ENCODE measurements at regions not wholly inside any gene's neighbourhood (a gene's known extent, or its start where the extent isn't known, plus 50 kb on each side); places are given as distances from the start of the nearest gene placed in this dataset.
"Not testable (repeated sequence)": the region's sequence is repeated elsewhere in the genome, so short reads cannot be mapped to it uniquely, and the experiment has no call there.

GRCh38 chr6:167690931-167691330 lies 135.8 kb upstream of the AFDN start:
- no peak for DNase-seq

DNA sequence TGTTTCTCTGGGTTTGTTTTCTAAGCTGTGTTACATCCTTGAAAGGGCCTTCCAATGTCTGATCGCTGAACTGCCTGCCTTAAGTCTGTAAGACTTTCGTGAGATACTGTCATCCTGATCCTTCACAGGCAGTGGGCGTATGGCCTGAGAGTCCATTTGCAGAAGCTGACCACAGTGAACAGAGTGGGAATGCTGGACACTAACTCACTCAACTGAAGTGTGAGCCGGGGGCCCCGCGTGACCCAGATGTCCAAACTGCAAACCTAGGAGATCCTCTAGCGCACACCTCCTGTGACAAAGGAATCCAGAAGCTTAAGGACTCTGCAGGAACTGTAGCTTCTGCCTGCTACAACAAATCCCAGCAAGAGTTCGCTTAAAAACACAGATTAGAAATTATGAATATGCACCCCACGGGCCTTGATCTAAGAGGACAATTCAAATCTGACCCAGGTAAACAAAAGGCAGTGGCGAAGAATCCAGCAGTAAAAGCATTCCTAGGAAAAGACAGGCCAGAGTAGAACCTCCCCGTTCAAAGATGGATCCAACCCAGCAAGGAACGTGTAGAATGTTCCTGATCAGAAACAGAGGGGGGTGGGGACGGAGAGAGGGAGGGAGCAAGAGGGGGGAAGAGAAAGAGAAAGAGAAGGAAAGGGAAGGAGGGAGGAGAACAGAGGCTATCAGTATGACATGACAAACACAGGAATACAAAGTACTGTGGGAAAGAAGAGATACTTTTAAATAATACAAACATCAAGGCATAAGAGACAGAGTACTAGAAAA lies 135.0 kb upstream of the AFDN start:
- DNase-seq: no peak

DNA sequence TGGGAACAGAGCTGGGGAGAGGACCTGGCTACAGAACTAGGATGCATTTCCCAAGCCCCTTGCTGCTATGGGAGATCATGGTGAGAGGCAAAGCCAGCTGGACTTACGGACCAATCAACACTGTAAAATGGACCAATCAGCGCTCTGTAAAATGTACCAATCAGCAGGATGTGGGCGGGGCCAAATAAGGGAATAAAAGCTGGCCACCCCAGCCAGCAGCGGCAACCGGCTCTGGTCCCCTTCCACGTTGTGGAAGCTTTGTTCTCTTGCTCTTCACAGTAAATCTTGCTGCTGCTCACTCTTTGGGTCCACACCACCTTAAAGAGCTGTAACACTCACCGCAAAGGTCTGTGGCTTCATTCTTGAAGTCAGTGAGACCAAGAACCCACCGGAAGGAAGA lies 133.2 kb upstream of the AFDN start:
- not testable (repeated sequence) for DNase-seq

GRCh38 chr6:167695831-167696230 lies 130.9 kb upstream of the AFDN start:
- no peak for DNase-seq

DNA sequence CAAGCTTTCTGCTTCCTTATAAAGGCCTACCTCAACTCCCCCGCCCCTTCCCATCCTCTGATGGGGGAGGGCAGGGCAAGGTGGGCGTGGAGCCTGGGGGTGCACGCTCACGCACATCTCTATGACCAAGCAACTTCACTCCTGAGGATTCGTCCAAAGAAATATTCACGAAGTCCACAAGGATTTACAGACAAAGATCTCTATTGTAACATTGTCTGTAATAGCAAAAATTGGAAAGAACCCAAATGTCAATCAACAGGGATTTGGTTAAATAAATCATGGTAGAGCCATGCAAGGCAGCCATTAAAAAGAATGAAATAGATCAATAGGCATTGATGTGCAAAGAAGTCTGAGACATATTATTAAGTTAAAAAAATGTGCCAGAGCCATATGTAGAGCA lies 130.4 kb upstream of the AFDN start:
- DNase-seq: no peak

- no peak for DNase-seq
These were observed 129.4 kb upstream of the AFDN start for GRCh38 chr6:167697316-167697715.

GRCh38 chr6:167698540-167698939 lies 128.2 kb upstream of the AFDN start:
- DNase-seq: no peak

DNA sequence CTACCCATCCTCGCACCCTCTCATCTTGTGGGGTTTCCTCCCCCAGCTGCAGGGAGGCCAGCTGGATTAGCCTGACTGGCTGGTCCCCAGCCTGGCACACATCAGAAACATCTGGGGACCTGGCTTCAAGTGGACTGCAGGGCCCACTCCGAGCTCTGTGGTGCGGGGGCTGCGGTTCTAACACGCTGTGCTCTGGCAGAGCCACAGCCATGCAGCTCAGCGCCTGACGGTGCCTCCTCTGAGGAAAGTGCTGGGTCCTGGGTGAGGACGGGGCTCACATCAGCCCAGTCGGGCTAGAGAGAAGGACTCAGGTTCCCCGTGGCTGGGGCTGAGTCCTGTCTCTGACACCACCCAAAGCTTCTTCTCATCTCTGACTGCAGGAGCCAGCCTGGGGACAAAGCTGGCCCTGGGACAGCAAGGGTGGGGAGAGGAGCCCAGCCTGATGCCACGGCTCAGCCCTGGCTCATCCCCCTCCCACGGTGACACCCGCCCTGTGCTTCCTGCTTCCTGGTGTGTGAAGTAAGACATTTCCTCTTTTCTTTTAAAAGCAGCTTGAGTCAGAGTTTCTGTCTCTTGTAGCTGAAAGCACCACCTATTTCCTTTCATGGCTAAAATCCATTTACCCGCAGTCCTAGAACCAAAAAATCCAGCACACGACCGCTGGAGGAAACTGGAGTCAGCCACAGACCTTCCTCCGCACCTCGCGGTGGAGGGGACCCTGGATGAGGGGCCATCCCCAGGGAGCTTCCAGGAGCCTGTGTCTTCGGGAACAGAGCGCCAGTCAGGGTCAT lies 127.4 kb upstream of the AFDN start:
- DNase-seq: no peak

- DNase-seq: no peak
These were observed 126.5 kb upstream of the AFDN start for GRCh38 chr6:167700199-167700598.

GRCh38 chr6:167701010-167701409 lies 125.7 kb upstream of the AFDN start:
- no peak for DNase-seq

DNA sequence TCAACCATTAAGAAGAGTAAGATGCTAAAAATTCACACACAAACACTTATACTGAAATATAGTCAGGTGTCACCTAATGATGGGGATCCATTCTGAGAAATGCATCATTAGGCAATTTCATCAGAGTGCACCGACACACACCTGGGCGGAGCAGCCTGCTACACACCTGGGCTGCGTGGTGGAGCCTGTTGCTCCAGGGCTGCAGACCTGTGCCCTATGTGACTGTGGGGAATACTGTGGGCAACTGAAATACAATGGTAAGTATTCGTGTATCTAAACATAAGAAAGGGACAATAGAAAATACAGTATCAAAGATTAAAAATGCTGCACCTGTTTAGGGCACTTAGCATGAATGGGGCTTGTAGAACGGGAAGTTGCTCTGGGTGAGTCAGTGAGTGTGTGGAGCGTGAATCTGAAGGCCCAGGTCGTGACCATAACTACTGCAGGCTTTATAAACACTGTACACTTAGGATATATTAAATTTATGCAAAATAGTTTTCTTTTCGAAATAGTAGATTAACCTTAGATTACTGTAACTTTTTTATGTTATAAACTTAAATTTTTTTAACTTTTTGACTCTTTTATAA lies 124.4 kb upstream of the AFDN start:
- no peak for DNase-seq

- no peak for DNase-seq
These were observed 123.4 kb upstream of the AFDN start for GRCh38 chr6:167703347-167703746.

DNA sequence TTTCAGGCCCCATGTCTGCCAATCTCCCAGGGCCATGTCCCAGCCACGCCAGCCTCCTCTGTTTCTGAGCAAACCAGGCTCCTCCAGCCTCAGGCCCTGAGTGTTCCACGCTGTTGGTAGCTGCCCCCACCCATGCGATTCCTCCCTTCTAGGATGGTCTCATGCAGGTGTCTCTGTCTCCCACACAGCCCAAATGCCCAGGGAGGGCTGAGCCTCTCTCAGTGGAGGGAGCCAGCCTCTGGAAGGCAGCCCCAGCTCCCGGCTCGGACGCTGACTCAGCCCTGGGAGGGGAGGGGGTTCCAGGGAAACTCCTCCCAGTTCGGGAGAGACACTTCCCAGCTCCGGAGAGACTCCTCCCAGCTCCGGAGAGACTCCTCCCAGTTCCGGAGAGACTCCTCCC lies 122.9 kb upstream of the AFDN start:
- no peak for DNase-seq

DNA sequence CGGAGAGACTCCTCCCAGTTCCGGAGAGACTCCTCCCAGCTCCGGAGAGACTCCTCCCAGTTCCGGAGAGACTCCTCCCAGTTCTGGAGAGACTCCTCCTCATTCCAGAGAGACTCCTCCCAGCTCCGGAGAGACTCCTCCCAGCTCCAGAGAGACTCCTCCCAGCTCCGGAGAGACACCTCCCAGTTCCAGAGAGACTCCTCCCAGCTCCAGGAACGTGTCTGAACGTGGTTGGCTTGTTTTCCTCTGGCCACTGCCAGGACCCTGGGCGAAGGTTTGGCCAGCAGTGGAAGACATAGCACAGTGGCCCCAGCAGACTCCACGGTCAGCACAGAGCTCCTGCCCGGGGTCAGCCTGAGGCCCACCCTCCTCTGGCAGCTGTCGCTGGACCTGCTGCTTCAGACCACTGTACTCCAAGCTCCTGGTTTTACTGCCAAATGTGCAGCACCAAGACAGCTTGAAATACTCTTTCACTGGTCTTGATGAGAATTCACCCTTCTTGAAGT lies 122.3 kb upstream of the AFDN start:
- no peak for DNase-seq

DNA sequence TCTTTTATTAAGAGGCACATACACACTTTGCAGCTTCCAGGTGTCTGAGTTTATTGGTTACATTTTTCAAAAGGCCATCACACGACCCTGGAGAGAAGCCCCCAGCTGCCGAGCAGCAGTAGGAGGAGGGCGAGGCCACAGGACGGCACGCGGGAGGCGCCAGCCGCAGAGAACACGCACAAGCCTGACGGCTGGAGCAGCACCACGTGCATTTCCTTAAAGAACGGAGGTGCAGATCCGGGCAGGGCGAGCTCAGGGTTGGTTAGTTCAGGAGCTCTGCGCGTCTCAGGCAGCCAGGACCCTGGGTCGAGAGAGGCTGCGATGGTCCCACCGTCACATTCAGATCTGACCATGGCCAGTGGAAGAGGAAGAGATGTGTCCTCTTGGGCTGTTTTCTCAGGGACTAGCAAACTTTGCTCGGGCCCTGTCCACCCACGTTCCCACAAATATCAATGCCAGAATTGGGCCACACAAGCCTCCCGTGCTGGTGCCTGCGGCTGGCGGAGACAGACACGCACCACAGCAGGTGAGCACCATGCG lies 121.4 kb upstream of the AFDN start:
- no peak for DNase-seq

DNA sequence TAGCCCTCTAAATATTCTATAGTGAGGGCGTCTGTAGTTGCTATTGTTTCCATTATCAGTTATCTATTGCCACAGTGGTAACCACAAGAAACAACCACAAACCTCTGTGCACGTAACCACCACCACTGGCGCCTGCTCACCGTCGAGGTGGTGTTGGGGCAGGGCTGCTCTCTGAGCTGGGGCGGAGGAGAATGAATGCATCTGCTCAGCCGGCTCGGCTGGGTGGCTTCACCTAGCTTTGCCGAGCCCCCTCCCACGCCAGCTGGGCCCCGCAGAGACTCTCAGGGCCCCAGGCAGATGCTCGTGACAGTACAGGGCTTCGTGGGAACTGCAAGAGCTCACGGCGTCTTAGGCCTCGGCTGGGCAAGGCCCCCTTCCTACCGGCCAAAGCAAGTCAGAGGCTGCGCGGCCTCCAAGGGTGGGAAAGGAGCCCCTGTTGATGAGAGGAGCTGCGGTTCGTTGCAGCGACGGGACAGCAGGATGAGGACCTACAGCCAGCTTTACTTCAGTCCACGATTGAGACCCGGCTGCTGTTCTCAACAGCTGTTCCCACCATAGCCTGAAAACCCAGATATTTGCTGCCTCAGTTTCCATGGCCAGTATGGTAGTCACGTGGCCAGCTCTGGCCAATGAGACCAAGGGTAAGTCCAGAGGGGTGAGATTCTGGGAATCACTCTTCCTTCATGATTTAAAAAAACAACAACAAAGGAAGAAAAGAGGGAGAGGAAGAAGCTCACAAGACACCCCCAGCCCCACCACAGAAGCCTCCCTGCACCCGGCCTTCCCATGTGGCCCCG lies 120.2 kb upstream of the AFDN start:
- no peak for DNase-seq

DNA sequence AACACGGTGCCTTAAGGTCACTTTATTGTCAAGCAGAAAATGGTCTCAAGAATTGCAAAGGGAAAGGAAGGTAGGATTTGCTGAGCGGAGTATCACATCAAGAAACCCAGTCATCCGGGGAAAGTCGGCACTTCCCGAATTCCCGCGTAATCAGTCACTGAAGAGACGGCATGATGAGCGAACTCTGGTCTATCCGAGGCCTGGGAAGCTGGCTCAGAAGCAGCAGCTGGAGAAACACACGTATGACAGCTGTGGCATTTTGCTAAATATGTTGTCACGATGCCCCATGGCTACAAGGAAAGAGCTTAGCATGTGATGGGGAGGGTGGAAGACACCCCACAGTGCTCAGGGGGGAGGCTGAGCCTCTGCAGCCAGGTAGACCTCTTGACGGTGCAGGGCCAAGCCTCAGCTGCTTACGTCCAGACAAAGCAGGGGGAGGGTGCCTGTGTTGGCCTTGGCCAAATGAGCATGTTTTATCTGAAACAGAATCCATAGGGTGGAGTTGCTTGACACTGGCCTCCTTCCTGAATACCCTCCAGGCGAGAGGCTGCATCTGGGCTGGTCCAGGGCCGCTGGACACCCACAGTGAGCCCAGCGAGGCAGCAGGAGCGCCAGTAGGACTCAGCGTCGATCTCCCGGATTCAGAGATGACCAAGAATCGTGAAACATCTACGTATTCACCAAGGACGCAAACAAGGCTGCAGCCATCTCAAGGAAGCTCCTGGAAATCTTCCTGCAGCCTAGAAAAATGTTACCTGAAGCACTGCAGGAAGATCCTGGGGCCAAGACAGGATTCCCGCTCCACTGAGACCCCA lies 118.8 kb upstream of the AFDN start:
- no peak for DNase-seq

DNA sequence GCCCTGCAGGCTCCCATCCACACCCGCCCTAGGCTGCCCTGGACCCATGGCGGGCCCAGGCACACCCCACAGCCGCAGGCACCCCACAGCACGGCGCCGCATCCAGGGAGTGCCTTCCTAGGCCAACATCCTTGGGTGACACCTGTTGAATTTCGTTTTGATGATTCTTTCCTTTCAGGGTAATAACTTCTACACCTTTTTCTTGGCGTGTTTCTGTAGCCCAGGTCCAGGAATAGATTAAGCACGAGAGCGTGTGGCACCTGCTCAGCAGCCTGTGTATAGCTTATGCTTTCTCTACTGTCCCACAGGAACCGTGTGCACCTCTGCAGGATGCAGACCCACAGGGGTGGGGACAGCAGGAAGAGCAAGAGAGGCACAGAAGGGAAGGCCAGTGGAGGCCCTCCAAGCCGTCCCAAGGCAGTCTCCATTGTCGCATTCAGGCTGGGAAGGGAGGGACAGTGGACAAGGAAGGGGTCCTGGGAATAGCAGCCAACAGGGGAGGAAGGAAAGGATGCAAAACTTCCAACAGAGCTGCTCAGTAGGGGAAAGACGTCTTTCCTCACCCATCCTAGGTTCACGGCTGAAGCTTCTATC lies 118.1 kb upstream of the AFDN start:
- no peak for DNase-seq

GRCh38 chr6:167709196-167709595 lies 117.5 kb upstream of the AFDN start:
- DNase-seq: no peak

GRCh38 chr6:167709776-167710336 lies 116.9 kb upstream of the AFDN start:
- not testable (repeated sequence) for DNase-seq

- no peak for DNase-seq
These were observed 116.3 kb upstream of the AFDN start for GRCh38 chr6:167710363-167710920.
